ENCODE measurements at regions not wholly inside any gene's neighbourhood (a gene's known extent, or its start where the extent isn't known, plus 50 kb on each side); places are given as distances from the start of the nearest gene placed in this dataset.
"Not testable (repeated sequence)": the region's sequence is repeated elsewhere in the genome, so short reads cannot be mapped to it uniquely, and the experiment has no call there.

DNA sequence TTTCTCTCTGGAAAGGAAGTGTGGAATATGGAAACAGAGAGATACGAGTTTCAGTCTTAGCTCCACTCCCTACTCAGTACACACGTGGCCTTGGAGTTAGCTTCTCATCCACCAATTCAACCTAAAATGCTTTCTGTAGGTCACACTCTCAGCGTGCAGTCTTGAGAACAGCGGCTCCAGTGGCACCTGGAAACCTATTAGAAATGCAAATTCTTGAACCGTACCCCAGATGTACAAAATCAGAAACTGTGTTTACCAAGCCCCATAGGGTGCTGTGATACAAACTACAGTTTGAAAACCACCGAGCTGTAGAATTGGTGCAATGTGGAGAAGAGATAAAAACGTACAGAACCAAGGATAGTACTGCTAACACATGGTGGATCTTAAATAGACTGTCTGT, 91.1 kb upstream of the SP4 start:
- peaks cover 8% of the 10 kb centered on the region for H3F3A ChIP-seq (ENCODE audit: low read depth)
- H3K36me3 ChIP-seq (ENCODE audit: insufficient read depth, low read length), result no peaks in the 10 kb centered on the region
- no peaks in the 10 kb centered on the region for H3K9me2 ChIP-seq (replicated peaks; ENCODE audit: low read depth, low read length)
- no peak overlapping the region for H3K4me3 ChIP-seq (ENCODE audit: low read length, poor library complexity, severe bottlenecking)
- H2AFZ ChIP-seq (ENCODE audit: low read length), result no peak overlapping the region
- H3K4me1 ChIP-seq (ENCODE audit: insufficient read depth, low read length, poor library complexity, severe bottlenecking), result peaks cover 14% of the 10 kb centered on the region
- TF ChIP-seq EZH2phosphoT487 (IDR thresholded peaks at IDR 0.05; ENCODE audit: borderline replicate concordance), result no peak
- TF ChIP-seq, protein P1, sequence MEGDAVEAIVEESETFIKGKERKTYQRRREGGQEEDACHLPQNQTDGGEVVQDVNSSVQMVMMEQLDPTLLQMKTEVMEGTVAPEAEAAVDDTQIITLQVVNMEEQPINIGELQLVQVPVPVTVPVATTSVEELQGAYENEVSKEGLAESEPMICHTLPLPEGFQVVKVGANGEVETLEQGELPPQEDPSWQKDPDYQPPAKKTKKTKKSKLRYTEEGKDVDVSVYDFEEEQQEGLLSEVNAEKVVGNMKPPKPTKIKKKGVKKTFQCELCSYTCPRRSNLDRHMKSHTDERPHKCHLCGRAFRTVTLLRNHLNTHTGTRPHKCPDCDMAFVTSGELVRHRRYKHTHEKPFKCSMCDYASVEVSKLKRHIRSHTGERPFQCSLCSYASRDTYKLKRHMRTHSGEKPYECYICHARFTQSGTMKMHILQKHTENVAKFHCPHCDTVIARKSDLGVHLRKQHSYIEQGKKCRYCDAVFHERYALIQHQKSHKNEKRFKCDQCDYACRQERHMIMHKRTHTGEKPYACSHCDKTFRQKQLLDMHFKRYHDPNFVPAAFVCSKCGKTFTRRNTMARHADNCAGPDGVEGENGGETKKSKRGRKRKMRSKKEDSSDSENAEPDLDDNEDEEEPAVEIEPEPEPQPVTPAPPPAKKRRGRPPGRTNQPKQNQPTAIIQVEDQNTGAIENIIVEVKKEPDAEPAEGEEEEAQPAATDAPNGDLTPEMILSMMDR (conservative IDR thresholded peaks at IDR 0.05; ENCODE audit: low read length), result no peak
- H3K4me2 ChIP-seq (ENCODE audit: low read depth, low read length, poor library complexity, severe bottlenecking), result no peak overlapping the region
- H3K79me2 ChIP-seq (ENCODE audit: insufficient read depth, low read length), result no peaks in the 10 kb centered on the region
- no peaks in the 10 kb centered on the region for H3K27me3 ChIP-seq (ENCODE audit: insufficient read depth, low read length, poor library complexity, severe bottlenecking)
- no peak overlapping the region for H3K9ac ChIP-seq (ENCODE audit: low read depth, low read length, poor library complexity, severe bottlenecking)
- no peaks in the 10 kb centered on the region for H4K20me1 ChIP-seq (ENCODE audit: insufficient read depth, low read length, poor library complexity, severe bottlenecking)
- no peaks in the 10 kb centered on the region for H3K9me3 ChIP-seq (ENCODE audit: insufficient read depth, low read depth, low read length)

DNA sequence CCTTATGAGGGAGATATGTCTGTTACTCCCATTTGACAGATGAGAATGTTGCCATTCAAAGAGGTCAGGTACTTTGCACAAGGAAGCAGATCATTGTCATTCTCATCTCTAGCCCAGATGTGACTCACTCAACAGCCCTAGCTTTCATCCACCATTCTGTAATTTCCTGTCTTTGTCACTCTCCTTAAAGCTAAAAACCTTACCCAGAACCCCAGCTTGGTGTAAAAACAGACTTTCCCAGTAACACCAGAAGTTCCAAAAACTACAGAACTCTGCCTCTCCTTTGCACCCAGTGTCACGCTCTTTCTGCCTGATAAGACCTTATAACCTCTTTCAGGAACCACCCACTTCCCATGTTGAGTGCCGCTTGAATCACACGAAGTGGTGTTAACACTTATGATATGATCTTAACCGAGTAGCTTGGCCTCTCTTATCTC, 89.1 kb upstream of the SP4 start:
- no peaks in the 10 kb centered on the region for H3K9me2 ChIP-seq (replicated peaks; ENCODE audit: low read depth, low read length)
- H3K9me3 ChIP-seq (ENCODE audit: insufficient read depth, low read depth, low read length), result no peaks in the 10 kb centered on the region
- peak overlapping the region; percentile 36 for H3K4me3 ChIP-seq (ENCODE audit: low read length, poor library complexity, severe bottlenecking)
- no peaks in the 10 kb centered on the region for H3K27me3 ChIP-seq (ENCODE audit: insufficient read depth, low read length, poor library complexity, severe bottlenecking)
- TF ChIP-seq, protein P1 (conservative IDR thresholded peaks at IDR 0.05; ENCODE audit: low read length), result no peak
- no peak for TF ChIP-seq EZH2phosphoT487 (IDR thresholded peaks at IDR 0.05; ENCODE audit: borderline replicate concordance)
- no peaks in the 10 kb centered on the region for H3K79me2 ChIP-seq (ENCODE audit: insufficient read depth, low read length)
- H3K36me3 ChIP-seq (ENCODE audit: insufficient read depth, low read length), result no peaks in the 10 kb centered on the region
- peaks cover 14% of the 10 kb centered on the region for H3K4me1 ChIP-seq (ENCODE audit: insufficient read depth, low read length, poor library complexity, severe bottlenecking)
- H3K9ac ChIP-seq (ENCODE audit: low read depth, low read length, poor library complexity, severe bottlenecking), result no peak overlapping the region
- peak overlapping the region; percentile 39 for H3K4me2 ChIP-seq (ENCODE audit: low read depth, low read length, poor library complexity, severe bottlenecking)
- H4K20me1 ChIP-seq (ENCODE audit: insufficient read depth, low read length, poor library complexity, severe bottlenecking), result no peaks in the 10 kb centered on the region
- peak overlapping the region; percentile 85; the same call in 1 of the 2 replicates for H2AFZ ChIP-seq (ENCODE audit: low read length)
- peaks cover 8% of the 10 kb centered on the region for H3F3A ChIP-seq (ENCODE audit: low read depth)

DNA sequence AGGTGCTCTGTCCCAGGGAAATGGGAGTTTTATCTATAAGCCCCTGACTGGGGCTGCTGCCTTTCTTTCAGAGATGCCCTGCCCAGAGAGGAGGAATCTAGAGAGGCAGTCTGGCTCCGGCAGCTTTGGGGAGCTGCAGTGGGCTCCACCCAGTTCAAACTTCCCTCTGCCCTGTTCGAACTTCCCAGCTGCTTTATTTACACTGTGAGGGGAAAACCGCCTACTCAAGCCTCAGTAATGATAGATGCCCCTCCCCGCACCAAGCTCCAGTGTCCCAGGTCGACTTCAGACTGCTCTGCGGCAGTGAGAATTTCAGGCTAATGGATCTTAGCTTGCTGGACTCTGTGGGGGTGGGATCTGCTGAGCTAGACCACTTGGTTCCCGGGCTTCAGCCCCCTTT, 83.0 kb upstream of the SP4 start:
- H3K9me2 ChIP-seq (replicated peaks; ENCODE audit: low read depth, low read length); H4K20me1 ChIP-seq (ENCODE audit: insufficient read depth, low read length, poor library complexity, severe bottlenecking); H3K4me1 ChIP-seq (ENCODE audit: insufficient read depth, low read length, poor library complexity, severe bottlenecking); H3K4me3 ChIP-seq (ENCODE audit: low read length, poor library complexity, severe bottlenecking); H3K4me2 ChIP-seq (ENCODE audit: low read depth, low read length, poor library complexity, severe bottlenecking); H3K27me3 ChIP-seq (ENCODE audit: insufficient read depth, low read length, poor library complexity, severe bottlenecking); H3K9me3 ChIP-seq (ENCODE audit: insufficient read depth, low read depth, low read length); H3K79me2 ChIP-seq (ENCODE audit: insufficient read depth, low read length); H3F3A ChIP-seq (ENCODE audit: low read depth); H3K36me3 ChIP-seq (ENCODE audit: insufficient read depth, low read length); H2AFZ ChIP-seq (ENCODE audit: low read length); H3K9ac ChIP-seq (ENCODE audit: low read depth, low read length, poor library complexity, severe bottlenecking): not testable (repeated sequence)

DNA sequence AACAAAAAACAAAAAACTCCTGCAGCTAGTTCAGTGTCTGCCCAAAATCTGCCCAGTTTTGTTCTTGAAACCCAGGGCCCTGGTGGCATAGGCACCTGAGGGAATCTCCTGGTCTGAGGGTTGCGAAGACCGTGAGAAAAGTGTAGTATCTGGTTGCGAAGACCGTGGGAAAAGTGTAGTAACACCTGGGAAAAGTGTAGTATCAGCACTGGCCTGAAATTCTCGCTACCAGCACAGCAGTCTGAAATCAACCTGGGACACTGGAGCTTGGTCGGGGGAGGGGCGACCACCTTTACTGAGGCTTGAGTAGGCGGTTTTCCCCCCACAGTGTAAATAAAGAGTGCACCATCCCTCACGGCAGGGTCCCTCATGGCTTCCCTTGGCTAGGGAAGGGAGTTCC, 82.5 kb upstream of the SP4 start:
- Histone ChIP-seq H3F3A (ENCODE audit: low read depth) (no peaks in the 10 kb centered on the region), H3K9me3 (ENCODE audit: insufficient read depth, low read depth, low read length) (no peaks in the 10 kb centered on the region), H4K20me1 (ENCODE audit: insufficient read depth, low read length, poor library complexity, severe bottlenecking) (no peaks in the 10 kb centered on the region), H3K79me2 (ENCODE audit: insufficient read depth, low read length) (no peaks in the 10 kb centered on the region), H3K4me2 (ENCODE audit: low read depth, low read length, poor library complexity, severe bottlenecking) (no peak overlapping the region), H3K4me1 (ENCODE audit: insufficient read depth, low read length, poor library complexity, severe bottlenecking) (no peaks in the 10 kb centered on the region), H3K36me3 (ENCODE audit: insufficient read depth, low read length) (no peaks in the 10 kb centered on the region), H3K9ac (ENCODE audit: low read depth, low read length, poor library complexity, severe bottlenecking) (no peak overlapping the region), H3K9me2 (replicated peaks; ENCODE audit: low read depth, low read length) (no peaks in the 10 kb centered on the region), H3K4me3 (ENCODE audit: low read length, poor library complexity, severe bottlenecking) (no peak overlapping the region), H2AFZ (ENCODE audit: low read length) (no peak overlapping the region), H3K27me3 (ENCODE audit: insufficient read depth, low read length, poor library complexity, severe bottlenecking) (no peaks in the 10 kb centered on the region)
- TF ChIP-seq, protein P1 (conservative IDR thresholded peaks at IDR 0.05; ENCODE audit: low read length), result no peak
- no peak for TF ChIP-seq EZH2phosphoT487 (IDR thresholded peaks at IDR 0.05; ENCODE audit: borderline replicate concordance)
